Activated naive CD4-positive, alpha-beta T cell treated with anti-CD3 and anti-CD28 coated beads, Interleukin-2, amount 50 U/mL, for 72 hours (primary cell): ENCODE measurements at regions not wholly inside any gene's neighbourhood (a gene's known extent, or its start where the extent isn't known, plus 50 kb on each side); places are given as distances from the start of the nearest gene placed in this dataset.
"Not testable (repeated sequence)": the region's sequence is repeated elsewhere in the genome, so short reads cannot be mapped to it uniquely, and the experiment has no call there.

Source experiments
- ATAC-seq, 2 donors: fragments of 150-1000 bp; cut with Tn5 transposase; 2 replicates each; pipeline ENCODE4 v1.10.0; 2021; ENCODE audit warnings: mild to moderate bottlenecking in 2 of 2, moderate library complexity in 2 of 2
- DNase-seq, 2 donors: peaks; one replicate each; pipeline ENCODE4 v3.0.0; 2021 to 2022; ENCODE audit warnings: low spot score in 2 of 2
- H3K27ac Mint-ChIP-seq, 2 donors: one replicate each; pipeline ENCODE4 v1.8.0; 2022; ENCODE audit warnings: mild to moderate bottlenecking in 2 of 2, mixed read lengths in 2 of 2
- H3K36me3 Mint-ChIP-seq, 2 donors: one replicate each; pipeline ENCODE4 v1.8.0; 2022; ENCODE audit warnings: mixed read lengths in 2 of 2
- H3K9me3 Mint-ChIP-seq, 2 donors: one replicate each; pipeline ENCODE4 v1.8.0; 2022; ENCODE audit warnings: mixed read lengths in 2 of 2

DNA sequence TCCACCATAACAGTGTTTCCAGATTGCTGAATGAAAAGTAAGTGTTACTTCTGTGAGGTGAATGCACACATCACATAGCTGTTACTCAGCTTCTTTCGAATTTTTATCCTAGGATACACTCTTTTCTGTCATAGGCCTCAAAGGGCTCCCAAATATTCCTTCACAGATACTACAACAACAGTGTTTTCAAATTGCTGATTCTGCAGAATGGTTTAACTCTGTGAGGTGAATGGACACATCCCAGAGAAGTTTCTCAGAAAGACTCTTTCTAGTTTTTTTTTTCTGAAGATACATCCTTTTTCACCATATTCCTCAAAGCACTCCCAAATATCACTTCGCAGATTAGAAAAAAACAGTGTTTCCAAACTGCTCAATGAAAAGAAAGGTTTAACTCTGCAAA is 221.1 kb downstream of the OR4A5 start:
- ATAC-seq = no peak
- no peak for DNase-seq

DNA sequence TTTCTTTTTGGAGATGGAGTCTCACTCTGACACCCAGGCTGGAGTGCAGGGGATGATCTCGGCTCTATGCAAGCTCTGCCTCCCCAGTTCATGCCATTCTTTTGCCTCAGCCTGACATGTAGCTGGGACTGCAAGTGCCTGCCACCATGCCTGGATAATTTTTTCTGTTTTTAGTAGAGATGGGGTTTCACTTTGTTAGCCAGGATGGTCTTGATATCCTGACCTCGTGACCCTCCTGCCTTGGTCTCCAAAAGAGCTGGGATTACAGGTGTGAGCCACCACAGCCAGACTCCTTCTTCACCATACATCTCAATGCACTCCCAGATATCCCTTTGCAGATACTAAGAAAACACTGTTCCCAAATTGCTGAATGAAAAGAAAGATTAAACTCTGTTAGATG is 224.3 kb downstream of the OR4A5 start:
- Mint-ChIP-seq H3K36me3 (peaks cover 50 to 83% of the 10 kb centered on the region in 2 donors), H3K9me3 (peaks cover 42 to 51% of the 10 kb centered on the region in 2 donors), H3K27ac (no peak overlapping the region)
- ATAC-seq (no peak), DNase-seq (no peak)

More for the DNA sequence above, 221.1 kb downstream of the OR4A5 start:
- H3K9me3 Mint-ChIP-seq = peaks cover 30 to 46% of the 10 kb centered on the region in 2 donors
- no peak overlapping the region for H3K27ac Mint-ChIP-seq
- H3K36me3 Mint-ChIP-seq = peaks cover 47 to 81% of the 10 kb centered on the region in 2 donors

DNA sequence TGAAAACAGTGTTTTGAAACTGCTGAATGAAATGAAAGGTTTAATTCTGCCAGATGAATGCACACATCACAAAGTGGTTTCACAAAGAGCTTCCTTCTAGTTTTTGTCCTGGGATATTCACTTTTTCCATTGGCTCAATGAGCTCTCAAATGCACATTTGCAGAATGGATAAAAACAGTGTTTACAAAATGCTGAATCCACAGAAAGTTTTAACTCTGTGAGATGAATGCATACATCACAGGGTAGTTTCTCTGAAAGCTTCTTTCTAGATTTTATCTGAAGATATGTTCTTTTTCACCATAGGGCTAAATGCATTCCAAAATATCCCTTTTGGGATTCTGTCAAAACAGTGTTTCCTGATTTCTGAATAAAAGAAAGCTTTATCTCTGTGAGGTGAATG is 237.6 kb downstream of the OR4A5 start:
- H3K36me3 Mint-ChIP-seq = peaks cover 0 to 34% of the 10 kb centered on the region in 2 donors
- H3K27ac Mint-ChIP-seq = no peak overlapping the region
- ATAC-seq (no peak), DNase-seq (no peak)
- peaks cover 8 to 26% of the 10 kb centered on the region in 2 donors for H3K9me3 Mint-ChIP-seq

DNA sequence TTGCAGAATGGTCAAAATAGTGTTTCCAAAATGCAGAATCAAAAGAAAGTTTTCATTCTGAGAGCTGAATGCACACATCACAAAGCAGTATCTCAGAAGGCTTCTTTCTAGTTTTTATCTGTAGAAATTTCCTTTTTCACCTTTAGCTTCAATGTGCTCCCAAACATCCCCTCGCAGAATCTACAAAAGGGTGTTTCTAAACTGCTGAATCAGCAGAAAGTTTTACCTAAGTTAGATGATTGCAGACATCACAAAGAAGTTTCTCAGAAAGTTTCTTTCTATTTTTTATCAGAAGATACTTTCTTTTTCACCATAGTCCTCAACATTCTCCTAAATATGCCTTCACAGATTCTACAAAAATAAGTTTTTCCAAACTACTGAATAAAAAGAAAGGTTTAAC is 239.8 kb downstream of the OR4A5 start:
- no peak overlapping the region for H3K27ac Mint-ChIP-seq
- ATAC-seq (no peak), DNase-seq (no peak)
- peaks cover 15 to 30% of the 10 kb centered on the region in 2 donors for H3K9me3 Mint-ChIP-seq
- H3K36me3 Mint-ChIP-seq = peaks cover 5 to 26% of the 10 kb centered on the region in 2 donors

DNA sequence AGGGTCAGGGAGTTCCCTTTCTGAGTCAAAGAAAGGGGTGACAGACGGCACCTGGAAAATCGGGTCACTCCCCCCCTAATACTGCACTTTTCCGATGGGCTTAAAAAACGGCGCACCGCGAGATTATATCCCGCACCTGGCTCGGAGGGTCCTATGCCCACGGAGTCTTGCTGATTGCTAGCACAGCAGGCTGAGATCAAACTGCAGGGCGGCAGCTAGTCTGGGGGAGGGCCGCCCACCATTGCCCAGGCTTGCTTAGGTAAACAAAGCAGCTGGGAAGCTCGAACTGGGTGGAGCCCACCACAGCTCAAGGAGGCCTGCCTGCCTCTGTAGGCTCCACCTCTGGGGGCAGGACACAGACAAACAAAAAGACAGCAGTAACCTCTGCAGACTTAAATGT is 240.5 kb downstream of the OR4A5 start:
- not testable (repeated sequence) for DNase-seq, H3K27ac Mint-ChIP-seq, ATAC-seq
- Mint-ChIP-seq H3K36me3 (peaks cover 5 to 20% of the 10 kb centered on the region in 2 donors), H3K9me3 (peaks cover 15 to 25% of the 10 kb centered on the region in 2 donors)

DNA sequence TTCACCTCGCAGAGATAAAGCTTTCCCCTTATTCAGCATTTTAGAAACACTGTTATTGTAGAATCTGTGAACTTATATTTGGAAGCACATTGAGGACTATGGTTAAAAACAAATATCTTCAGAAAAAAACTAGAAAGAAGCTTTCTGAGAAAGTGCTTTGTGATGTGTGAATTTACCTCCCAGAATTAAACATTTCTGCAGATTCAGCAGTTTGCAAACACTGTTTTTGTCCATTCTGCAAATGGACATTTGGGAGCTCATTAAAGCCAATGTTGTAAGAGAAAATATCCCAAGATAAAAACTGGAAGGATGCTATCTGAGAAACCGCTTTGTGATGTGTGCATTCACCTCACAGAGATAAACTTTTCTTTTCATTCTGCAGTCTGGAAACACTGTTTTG is 272.7 kb downstream of the OR4A5 start:
- peaks cover 25 to 27% of the 10 kb centered on the region in 2 donors for H3K9me3 Mint-ChIP-seq
- H3K27ac Mint-ChIP-seq = no peak overlapping the region
- ATAC-seq = no peak
- DNase-seq = no peak
- peaks cover 24 to 66% of the 10 kb centered on the region in 2 donors for H3K36me3 Mint-ChIP-seq

DNA sequence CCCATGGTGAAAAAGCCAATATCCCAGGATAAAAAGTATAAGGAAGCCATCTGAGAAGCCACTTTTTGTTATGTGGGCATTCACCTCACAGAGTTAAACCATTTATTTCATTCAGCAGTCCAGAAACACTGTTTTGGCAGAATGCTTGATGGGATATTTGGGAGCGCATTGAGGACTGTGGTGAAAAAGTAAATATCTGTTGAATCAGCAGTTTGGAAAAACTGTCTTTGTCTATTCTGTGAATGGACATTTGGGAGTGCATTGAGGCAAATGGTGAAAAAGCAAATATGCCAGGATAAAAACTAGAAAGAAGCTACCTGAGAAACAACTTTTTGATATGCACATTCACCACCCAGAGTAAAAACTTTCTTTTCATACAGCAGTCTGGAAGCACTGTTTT is 276.2 kb upstream of the TRIM48 start:
- no peak overlapping the region for H3K27ac Mint-ChIP-seq
- H3K36me3 Mint-ChIP-seq = peaks cover 33 to 37% of the 10 kb centered on the region in 2 donors
- ATAC-seq = no peak
- DNase-seq = no peak
- H3K9me3 Mint-ChIP-seq = peaks cover 25 to 33% of the 10 kb centered on the region in 2 donors

DNA sequence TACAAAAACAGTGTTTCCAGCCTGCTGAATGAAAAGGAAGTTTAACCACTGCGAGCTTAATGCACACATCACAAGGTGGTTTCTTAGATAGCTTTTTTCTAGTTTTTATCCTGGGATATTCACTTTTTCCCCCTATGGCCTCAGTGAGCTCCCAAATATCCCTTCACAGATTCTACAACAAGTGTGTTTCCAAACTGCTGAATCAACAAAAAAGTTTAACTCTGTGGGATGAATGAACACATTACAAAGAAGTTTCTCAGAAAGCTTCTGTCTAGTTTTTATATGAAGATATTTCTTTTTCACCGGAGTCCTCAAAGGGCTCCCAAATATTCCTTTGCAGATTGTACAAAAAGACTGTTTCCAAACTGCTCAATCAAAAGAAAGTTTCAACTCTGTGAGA is 233.1 kb upstream of the TRIM48 start:
- not testable (repeated sequence) for H3K27ac Mint-ChIP-seq, ATAC-seq, DNase-seq
- H3K9me3 Mint-ChIP-seq = peaks cover 19 to 22% of the 10 kb centered on the region in 2 donors
- peaks cover 6 to 49% of the 10 kb centered on the region in 2 donors for H3K36me3 Mint-ChIP-seq

DNA sequence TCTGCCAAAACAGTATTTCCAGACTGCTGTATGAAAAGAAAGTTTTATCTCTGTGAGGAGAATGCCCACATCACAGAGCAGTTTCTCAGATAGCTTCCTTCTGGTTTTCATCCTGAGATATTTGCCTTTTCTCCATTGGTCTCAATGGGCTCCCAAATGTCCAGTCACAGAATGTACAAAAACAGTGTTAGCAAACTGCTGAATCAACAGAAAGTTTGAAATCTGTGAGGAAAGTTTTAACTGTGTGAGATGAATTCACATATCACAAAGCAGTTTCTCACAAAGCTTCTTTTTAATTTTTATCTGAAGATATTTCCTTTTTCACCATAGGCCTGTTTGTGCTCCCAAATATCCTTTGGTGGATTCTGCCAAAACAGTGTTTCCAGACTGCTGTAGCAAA is 207.2 kb upstream of the TRIM48 start:
- Mint-ChIP-seq H3K27ac (no peak overlapping the region), H3K9me3 (peaks cover 2 to 13% of the 10 kb centered on the region in 2 donors), H3K36me3 (peaks cover 0 to 31% of the 10 kb centered on the region in 2 donors)
- ATAC-seq (no peak), DNase-seq (no peak)

DNA sequence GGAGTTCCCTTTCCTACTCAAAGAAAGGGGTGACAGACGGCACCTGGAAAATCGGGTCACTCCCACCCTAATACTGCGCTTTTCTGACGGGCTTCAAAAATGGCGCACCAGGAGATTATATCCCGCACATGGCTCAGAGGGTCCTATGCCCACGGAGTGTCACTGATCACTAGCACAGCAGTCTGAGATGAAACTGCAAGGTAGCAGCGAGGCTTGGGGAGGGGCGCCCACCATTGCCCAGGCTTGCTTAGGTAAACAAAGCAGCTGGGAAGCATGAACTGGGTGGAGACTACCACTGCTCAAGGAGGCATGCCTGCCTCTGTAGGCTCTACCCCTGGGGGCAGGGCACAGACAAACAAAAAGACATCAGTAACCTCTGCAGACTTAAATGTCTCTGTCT is 177.4 kb upstream of the TRIM48 start:
- not testable (repeated sequence) for DNase-seq, H3K27ac Mint-ChIP-seq, ATAC-seq
- Mint-ChIP-seq H3K36me3 (peaks cover 25 to 62% of the 10 kb centered on the region in 2 donors), H3K9me3 (peaks cover 38 to 40% of the 10 kb centered on the region in 2 donors)

DNA sequence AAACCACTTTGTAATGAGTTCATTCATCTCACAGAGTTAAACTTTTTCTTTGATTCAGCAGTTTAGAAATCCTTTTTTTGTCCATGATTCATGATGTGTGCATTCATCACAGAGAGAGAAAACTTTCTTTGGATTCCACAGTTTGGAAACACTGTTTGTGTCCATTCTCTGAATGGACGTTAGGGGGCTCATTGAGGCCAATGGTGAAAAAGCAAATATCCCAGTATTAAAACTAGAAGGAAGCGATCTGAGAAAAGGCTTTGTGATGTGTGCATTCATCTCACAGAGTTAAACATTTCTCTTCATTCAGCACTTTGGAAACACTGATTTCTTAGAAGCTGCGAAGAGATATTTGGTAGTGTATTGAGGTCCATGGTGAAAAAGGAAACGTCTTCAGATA is 155.6 kb upstream of the TRIM48 start:
- ATAC-seq (no peak), DNase-seq (no peak)
- H3K27ac Mint-ChIP-seq = no peak overlapping the region
- H3K36me3 Mint-ChIP-seq = peaks cover 18 to 52% of the 10 kb centered on the region in 2 donors
- H3K9me3 Mint-ChIP-seq = peaks cover 9 to 27% of the 10 kb centered on the region in 2 donors
